ENCODE measurements at regions not wholly inside any gene's neighbourhood (a gene's known extent, or its start where the extent isn't known, plus 50 kb on each side); places are given as distances from the start of the nearest gene placed in this dataset.

GRCh38 chr11:91686281-91686680 is 538.3 kb upstream of the FAT3 start:
- no peak for TF ChIP-seq CTCF (conservative IDR thresholded peaks at IDR 0.05; ENCODE audit: low read depth, low read length)
- no peak for TF ChIP-seq EZH2 (IDR thresholded peaks at IDR 0.05; ENCODE audit: borderline replicate concordance, low read depth, low read length, poor library complexity, severe bottlenecking)
